ENCODE measurements at regions not wholly inside any gene's neighbourhood (a gene's known extent, or its start where the extent isn't known, plus 50 kb on each side); places are given as distances from the start of the nearest gene placed in this dataset.

DNA sequence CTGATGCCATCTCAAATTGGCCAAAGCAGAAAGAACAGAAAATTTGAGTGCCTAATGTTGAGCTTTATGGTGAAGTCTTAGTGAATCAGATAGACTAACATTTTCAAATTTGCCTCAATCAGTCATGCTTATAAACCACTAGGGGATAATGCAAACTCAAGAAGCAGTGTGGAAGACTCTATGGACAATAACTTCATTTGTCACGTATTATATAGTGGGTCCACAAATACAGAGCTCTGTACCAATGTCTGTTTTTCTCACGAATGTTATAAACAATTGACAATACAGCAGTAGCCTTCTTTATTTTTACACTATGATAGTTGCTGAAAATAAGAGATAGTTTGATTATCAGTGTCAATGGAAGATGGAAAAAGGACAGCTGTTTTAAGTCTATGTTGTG, 190.8 kb upstream of the SLC8A1 start:
- TF ChIP-seq, protein P1, sequence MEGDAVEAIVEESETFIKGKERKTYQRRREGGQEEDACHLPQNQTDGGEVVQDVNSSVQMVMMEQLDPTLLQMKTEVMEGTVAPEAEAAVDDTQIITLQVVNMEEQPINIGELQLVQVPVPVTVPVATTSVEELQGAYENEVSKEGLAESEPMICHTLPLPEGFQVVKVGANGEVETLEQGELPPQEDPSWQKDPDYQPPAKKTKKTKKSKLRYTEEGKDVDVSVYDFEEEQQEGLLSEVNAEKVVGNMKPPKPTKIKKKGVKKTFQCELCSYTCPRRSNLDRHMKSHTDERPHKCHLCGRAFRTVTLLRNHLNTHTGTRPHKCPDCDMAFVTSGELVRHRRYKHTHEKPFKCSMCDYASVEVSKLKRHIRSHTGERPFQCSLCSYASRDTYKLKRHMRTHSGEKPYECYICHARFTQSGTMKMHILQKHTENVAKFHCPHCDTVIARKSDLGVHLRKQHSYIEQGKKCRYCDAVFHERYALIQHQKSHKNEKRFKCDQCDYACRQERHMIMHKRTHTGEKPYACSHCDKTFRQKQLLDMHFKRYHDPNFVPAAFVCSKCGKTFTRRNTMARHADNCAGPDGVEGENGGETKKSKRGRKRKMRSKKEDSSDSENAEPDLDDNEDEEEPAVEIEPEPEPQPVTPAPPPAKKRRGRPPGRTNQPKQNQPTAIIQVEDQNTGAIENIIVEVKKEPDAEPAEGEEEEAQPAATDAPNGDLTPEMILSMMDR (IDR thresholded peaks at IDR 0.05) = no peak
- no peak for TF ChIP-seq POLR2A (IDR thresholded peaks at IDR 0.05)

Measured in thyroid gland (tissue), 4 donors.